SK-N-SH (cell line): ENCODE measurements at regions not wholly inside any gene's neighbourhood (a gene's known extent, or its start where the extent isn't known, plus 50 kb on each side); places are given as distances from the start of the nearest gene placed in this dataset.

Experiments
- CTCF ChIA-PET: fragments of 300-600, 350-600 bp; formaldehyde crosslinking; extraction: SDS; loops from one replicate; lab custom pipeline; 2021; lab: Yijun Ruan, JAX
- POLR2A ChIA-PET: fragments of 350-600 bp; sonication (Branson Sonifier 250); formaldehyde crosslinking; extraction: SDS; loops from one replicate; lab custom pipeline; 2020; ENCODE audit warnings: antibody characterized with exemption, inconsistent platforms; lab: Yijun Ruan, JAX
- DNase-seq: peaks from one replicate; pipeline ENCODE4 v3.0.0; 2012
- H2AFZ ChIP-seq: fragments of 200-600 bp; sonication (generic); 2 replicates; pipeline ENCODE4 v1.8.1; 2016; ENCODE audit warnings: antibody characterized with exemption, mild to moderate bottlenecking, low read depth
- H3F3A ChIP-seq: fragments of 200-600 bp; sonication (generic); replicated peaks from 2 replicates; pipeline ENCODE3; 2016; ENCODE audit warnings: antibody characterized with exemption, mild to moderate bottlenecking; ENCODE audit not compliant: insufficient read depth
- H3K27ac ChIP-seq, 2 experiments: fragments of 200-500 bp in 1 of 2; fragments of 200-600 bp in 1 of 2; sonication (Bioruptor generic) in 1 of 2; sonication (generic), shearing (Covaris generic) in 1 of 2; 2 replicates each; pipeline versions ENCODE4 v1.5.1 to v1.6.1; 2014 to 2016; ENCODE audit warnings: low read depth in 2 of 2, inconsistent platforms in 1 of 2, low read length in 1 of 2, mild to moderate bottlenecking in 1 of 2, mixed read lengths in 1 of 2
- H3K27me3 ChIP-seq: fragments of 200-600 bp; sonication (generic), shearing (Covaris generic); 2 replicates; pipeline ENCODE4 v1.6.1; 2016; ENCODE audit warnings: mixed run types; ENCODE audit not compliant: insufficient read depth
- H3K36me3 ChIP-seq, 2 experiments: fragments of 200-500 bp in 1 of 2; fragments of 200-600 bp in 1 of 2; sonication (Bioruptor generic) in 1 of 2; sonication (generic) in 1 of 2; replicated peaks in 1 of 2; 2 replicates each; pipeline versions ENCODE3 to v1.5.1; 2014 to 2016; ENCODE audit warnings: low read length in 1 of 2, mild to moderate bottlenecking in 1 of 2; ENCODE audit not compliant: insufficient read depth in 2 of 2, control insufficient read depth in 1 of 2
- H3K4me1 ChIP-seq, 2 experiments: fragments of 200-500 bp in 1 of 2; fragments of 200-600 bp in 1 of 2; sonication (Bioruptor generic) in 1 of 2; sonication (generic), shearing (Covaris generic) in 1 of 2; 2 replicates each; pipeline versions ENCODE4 v1.5.1 to v1.6.1; 2014 to 2016; ENCODE audit warnings: low read depth in 1 of 2, low read length in 1 of 2, mixed run types in 1 of 2; ENCODE audit not compliant: insufficient read depth in 2 of 2, control insufficient read depth in 1 of 2
- H3K4me2 ChIP-seq: fragments of 200-600 bp; sonication (generic), shearing (Covaris generic); 2 replicates; pipeline ENCODE4 v1.6.1; 2017; ENCODE audit warnings: mixed run types
- H3K4me3 ChIP-seq, 2 experiments: fragments of 200-500 bp in 1 of 2; fragments of 200-600 bp in 1 of 2; sonication (Bioruptor generic) in 1 of 2; sonication (generic), shearing (Covaris generic) in 1 of 2; 2 replicates each; pipeline versions ENCODE4 v1.5.1 to v1.8.1; 2014 to 2016; ENCODE audit warnings: low read depth in 2 of 2, inconsistent platforms in 1 of 2, low read length in 1 of 2, mild to moderate bottlenecking in 1 of 2, mixed read lengths in 1 of 2, moderate library complexity in 1 of 2
- H3K79me2 ChIP-seq: fragments of 200-600 bp; sonication (generic); 2 replicates; pipeline ENCODE4 v1.8.1; 2017; ENCODE audit warnings: mild to moderate bottlenecking; ENCODE audit not compliant: insufficient read depth
- H3K9ac ChIP-seq: fragments of 200-600 bp; sonication (generic); 2 replicates; pipeline ENCODE4 v1.6.1; 2017; ENCODE audit warnings: mixed run types
- H3K9me2 ChIP-seq: fragments of 200-600 bp; sonication (generic); 2 replicates; pipeline ENCODE4 v1.6.1; 2017; ENCODE audit warnings: mixed run types
- H3K9me3 ChIP-seq: fragments of 200-600 bp; sonication (generic); 2 replicates; pipeline ENCODE4 v1.6.1; 2017; ENCODE audit warnings: mixed run types, mild to moderate bottlenecking, moderate library complexity
- H4K20me1 ChIP-seq: fragments of 200-600 bp; sonication (generic); 2 replicates; pipeline ENCODE4 v1.6.1; 2017; ENCODE audit warnings: mild to moderate bottlenecking, mixed run types; ENCODE audit not compliant: insufficient read depth
- ELF1 ChIP-seq: IDR thresholded peaks from 2 replicates; pipeline ENCODE4 v1.4.0; 2012
- FOSL2 ChIP-seq: IDR thresholded peaks from 2 replicates; pipeline ENCODE4 v1.4.0; 2012; ENCODE audit warnings: low read depth, mild to moderate bottlenecking, moderate library complexity, borderline replicate concordance
- FOXJ3 ChIP-seq: sonication (generic); formaldehyde crosslinking; IDR thresholded peaks from 2 replicates; pipeline ENCODE4 v1.5.1; 2020; ENCODE audit warnings: mild to moderate bottlenecking, missing genetic modification reagents
- FOXM1 ChIP-seq: IDR thresholded peaks from 2 replicates; pipeline ENCODE4 v1.4.0; 2012; ENCODE audit warnings: low read depth, mild to moderate bottlenecking
- GATA2 ChIP-seq: sonication (generic); formaldehyde crosslinking; IDR thresholded peaks from 2 replicates; pipeline ENCODE4 v1.5.0; 2020; ENCODE audit warnings: mild to moderate bottlenecking, missing genetic modification reagents
- MAX ChIP-seq: IDR thresholded peaks from 2 replicates; pipeline ENCODE4 v1.4.0; 2012; ENCODE audit warnings: low read depth
- RCOR1 ChIP-seq: fragments of 150-350 bp; IDR thresholded peaks from 2 replicates; pipeline ENCODE4 v1.6.1; 2017; ENCODE audit warnings: antibody characterized with exemption, low read length
- REST ChIP-seq: IDR thresholded peaks from 2 replicates; pipeline ENCODE4 v1.6.1; 2012; ENCODE audit warnings: mild to moderate bottlenecking, low read depth, low read length, moderate library complexity
- RFX5 ChIP-seq: IDR thresholded peaks from 2 replicates; pipeline ENCODE4 v1.6.1; 2012; ENCODE audit warnings: mild to moderate bottlenecking, improper control_type of control experiment, low read length
- SIN3A ChIP-seq: IDR thresholded peaks from 2 replicates; pipeline ENCODE4 v1.6.1; 2012; ENCODE audit warnings: low read depth, mild to moderate bottlenecking, low read length, moderate library complexity, borderline replicate concordance
- SMC3 ChIP-seq: IDR thresholded peaks from 2 replicates; pipeline ENCODE4 v1.6.1; 2012; ENCODE audit warnings: low read depth, low read length, improper control_type of control experiment
- TAF1 ChIP-seq: IDR thresholded peaks from 2 replicates; pipeline ENCODE4 v1.6.1; 2012; ENCODE audit warnings: low read depth, mild to moderate bottlenecking, low read length, moderate library complexity, borderline replicate concordance
- TEAD4 ChIP-seq: IDR thresholded peaks from 2 replicates; pipeline ENCODE4 v1.4.0; 2012; ENCODE audit warnings: mild to moderate bottlenecking, borderline replicate concordance; ENCODE audit not compliant: insufficient read depth
- USF1 ChIP-seq: IDR thresholded peaks from 2 replicates; pipeline ENCODE4 v1.4.0; 2012; ENCODE audit warnings: low read depth, borderline replicate concordance
- YY1 ChIP-seq: IDR thresholded peaks from 2 replicates; pipeline ENCODE4 v1.4.0; 2012; ENCODE audit warnings: low read depth, mild to moderate bottlenecking
- WGBS: methylation state at CpG from one replicate; pipeline ENCODE4 v1.1.6; 2017; ENCODE audit warnings: low lambda C conversion rate; 5-methylcytosine and 5-hydroxymethylcytosine counted together

DNA sequence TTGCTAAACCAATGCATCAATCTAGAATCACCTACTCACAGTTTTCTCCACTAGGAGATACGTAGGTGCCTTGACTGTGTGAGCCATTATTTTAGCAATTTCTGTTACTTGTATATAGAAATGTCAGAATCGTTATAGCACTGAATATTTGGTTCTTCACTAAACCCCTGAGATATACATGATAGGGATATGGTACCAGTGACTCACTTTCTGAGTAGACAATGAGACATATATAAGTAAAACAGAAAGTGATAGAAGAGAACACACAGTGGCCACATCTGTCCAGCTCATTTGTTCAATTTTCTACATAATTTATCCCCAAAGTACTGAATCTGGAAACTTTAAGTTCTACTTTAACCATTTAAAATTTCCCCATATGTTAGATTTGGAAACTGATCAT lies 1505.5 kb upstream of the TMEM132C start:
- H3K9me2 ChIP-seq, result no peaks in the 10 kb centered on the region
- H2AFZ ChIP-seq, result no peak overlapping the region
- ChIA-PET CTCF (no interaction called here), POLR2A (no interaction called here)
- DNase-seq, result no peak
- H3K27ac ChIP-seq, result no peak overlapping the region
- no peaks in the 10 kb centered on the region for H3K4me1 ChIP-seq
- 19% methylated on average over 2 of the region's 2 CpGs for WGBS
- H3K9ac ChIP-seq, result no peak overlapping the region
- H3F3A ChIP-seq, result no peaks in the 10 kb centered on the region
- no peaks in the 10 kb centered on the region for H3K9me3 ChIP-seq
- no peak overlapping the region for H3K4me3 ChIP-seq
- H3K36me3 ChIP-seq, result no peaks in the 10 kb centered on the region
- no peaks in the 10 kb centered on the region for H3K27me3 ChIP-seq
- TF ChIP-seq ELF1 (no peak), RFX5 (no peak), RCOR1 (no peak), YY1 (no peak), FOXJ3 (CRISPR knock-in tag) (no peak), MAX (no peak), SMC3 (no peak), TEAD4 (no peak), SIN3A (no peak), FOXM1 (no peak), GATA2 (no peak), REST (no peak), USF1 (no peak), TAF1 (no peak)
- H3K79me2 ChIP-seq, result no peaks in the 10 kb centered on the region
- no peaks in the 10 kb centered on the region for H4K20me1 ChIP-seq
- H3K4me2 ChIP-seq, result no peak overlapping the region

DNA sequence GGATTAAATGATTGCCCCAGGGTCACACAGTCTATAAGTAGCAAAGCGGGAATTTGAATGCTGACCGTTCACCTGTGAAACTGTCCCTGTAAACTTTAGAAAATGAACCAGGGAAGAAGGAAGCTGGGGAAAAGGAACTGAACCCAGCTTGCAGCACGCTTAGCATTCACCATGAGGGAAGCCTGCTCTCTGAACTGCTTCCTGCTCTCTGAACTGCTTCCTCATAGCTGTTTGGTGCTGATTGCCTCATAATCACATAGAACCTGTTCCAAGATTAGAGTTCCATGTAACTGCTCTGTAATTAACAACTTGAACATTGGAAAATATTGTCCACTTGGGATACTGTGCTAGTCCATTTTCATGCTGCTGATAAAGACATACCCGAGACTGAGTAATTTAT lies 1504.8 kb upstream of the TMEM132C start:
- no peaks in the 10 kb centered on the region for H3K36me3 ChIP-seq
- no peaks in the 10 kb centered on the region for H4K20me1 ChIP-seq
- TF ChIP-seq MAX (no peak), FOSL2 (no peak)
- TF ChIP-seq, all 33 proteins: peak for 0
- Histone ChIP-seq H2AFZ (no peak overlapping the region), H3K9me2 (no peaks in the 10 kb centered on the region), H3K79me2 (no peaks in the 10 kb centered on the region), H3K27ac (no peak overlapping the region), H3F3A (no peaks in the 10 kb centered on the region), H3K27me3 (no peaks in the 10 kb centered on the region), H3K4me2 (no peak overlapping the region), H3K9ac (no peak overlapping the region), H3K4me1 (no peaks in the 10 kb centered on the region), H3K9me3 (no peaks in the 10 kb centered on the region), H3K4me3 (no peak overlapping the region)
- CTCF ChIA-PET, result no interaction called here
- POLR2A ChIA-PET, result no interaction called here
- DNase-seq, result no peak
- whole genome bisulfite sequencing, result 36% methylated on average over 4 of the region's 4 CpGs
